ENCODE measurements at regions not wholly inside any gene's neighbourhood (a gene's known extent, or its start where the extent isn't known, plus 50 kb on each side); places are given as distances from the start of the nearest gene placed in this dataset.

DNA sequence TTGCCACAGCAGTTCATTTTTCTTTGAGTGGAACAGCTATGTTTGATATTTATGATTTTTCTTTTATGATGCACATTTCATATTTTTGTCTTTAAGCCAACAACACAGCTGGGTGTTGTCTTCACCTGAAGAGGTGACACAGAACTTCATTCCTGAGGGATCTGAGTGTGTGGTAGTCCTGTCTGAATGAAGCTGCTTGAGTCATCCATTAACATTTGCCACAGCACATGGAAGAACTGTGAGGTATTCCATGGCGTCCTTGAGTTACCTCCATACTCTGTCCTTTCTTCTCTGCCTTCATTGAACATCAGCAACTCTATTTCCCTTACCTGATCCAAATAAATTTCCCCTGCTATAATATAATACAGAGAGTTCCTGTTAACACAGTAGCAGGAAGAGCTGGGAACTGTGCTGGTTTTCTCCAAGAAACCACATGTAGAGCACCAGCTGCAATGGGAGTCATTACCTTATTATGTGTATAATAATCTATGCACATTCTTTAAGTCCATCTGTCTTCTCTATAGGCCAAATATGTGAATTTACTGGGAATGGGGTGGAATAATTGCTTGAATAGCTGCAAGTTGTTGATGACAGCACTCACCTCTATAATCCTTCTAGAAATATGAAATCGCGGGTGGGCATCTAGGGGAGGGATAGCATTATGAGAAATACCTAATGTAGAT is 72.4 kb upstream of the TAC1 start:
- no peak for DNase-seq

DNA sequence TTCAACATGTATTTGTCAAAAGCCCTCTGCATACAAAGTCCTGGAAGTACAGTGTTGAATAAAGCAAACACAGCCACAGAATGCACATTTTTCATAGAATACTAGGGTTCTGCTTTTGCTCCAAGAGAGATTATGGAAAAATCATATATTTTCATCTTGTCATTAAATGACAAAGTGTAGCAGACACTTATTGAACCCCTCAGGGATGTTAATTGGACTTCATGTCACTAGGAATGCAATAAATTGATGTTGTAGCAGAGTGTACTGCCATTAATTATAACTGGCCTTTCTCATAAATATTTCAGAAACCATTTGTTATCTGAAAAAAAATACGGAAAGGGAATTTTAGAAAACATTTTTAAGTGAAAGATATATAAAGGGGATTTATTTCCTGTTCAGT is 64.5 kb upstream of the TAC1 start:
- DNase-seq, result no peak

DNA sequence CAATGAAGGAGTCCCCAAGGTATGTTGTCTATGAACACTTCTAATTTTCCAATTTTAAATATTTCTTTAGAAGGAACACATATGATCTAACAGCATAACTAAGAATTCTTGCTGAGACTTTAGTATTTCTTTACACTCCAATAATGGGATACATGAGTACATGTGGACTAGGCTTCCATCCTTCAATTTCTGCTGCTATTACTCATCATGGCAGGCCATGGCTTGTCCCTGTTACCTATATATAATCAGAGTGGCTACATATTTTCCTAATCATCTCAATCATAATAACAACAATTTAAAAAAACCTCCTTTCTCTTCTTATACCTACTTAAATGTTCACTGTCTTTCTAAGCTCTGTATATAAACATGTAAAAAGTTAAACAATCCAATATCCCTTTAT is 60.3 kb upstream of the TAC1 start:
- no peak for DNase-seq

DNA sequence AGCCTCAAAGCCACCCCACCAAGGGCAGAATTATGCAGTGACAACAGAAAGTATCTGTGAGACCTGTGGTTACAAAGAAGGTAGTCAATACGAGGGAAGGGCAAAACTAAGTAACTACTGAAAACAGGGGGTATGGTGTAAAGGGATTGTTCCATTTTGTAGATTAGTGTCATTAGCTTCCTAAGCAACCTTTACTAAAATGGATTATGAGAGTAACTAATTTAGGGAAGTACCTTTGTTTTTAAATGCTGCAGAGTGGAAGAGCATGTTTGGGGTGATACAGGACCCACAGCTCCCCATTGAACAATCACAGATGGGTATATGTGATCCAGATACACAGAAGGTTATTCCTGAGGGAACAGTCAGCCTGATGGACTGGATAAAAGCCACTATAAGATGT is 51.3 kb upstream of the TAC1 start:
- DNase-seq, result no peak

Data from CD4-positive, alpha-beta T cell treated with Interleukin-12 subunit alpha and Interleukin-12 subunit beta, for 1 hour (primary cell).